Sciatic nerve (tissue), 2 donors: ENCODE measurements at regions not wholly inside any gene's neighbourhood (a gene's known extent, or its start where the extent isn't known, plus 50 kb on each side); places are given as distances from the start of the nearest gene placed in this dataset.
A peak's percentile ranks its signal among the peaks of the same experiment; 100 is the strongest.
"Not testable (repeated sequence)": the region's sequence is repeated elsewhere in the genome, so short reads cannot be mapped to it uniquely, and the experiment has no call there.

Experiments used
- ATAC-seq: fragments of 200-7000 bp; cut with Tn5 transposase; one replicate; pipeline ENCODE4 v1.9.1; 2020; ENCODE audit warnings: mild to moderate bottlenecking, moderate library complexity
- DNase-seq: peaks from one replicate; pipeline ENCODE4 v3.0.0-alpha.2; 2020; ENCODE audit warnings: low spot score
- intact Hi-C: fragments of 100-400 bp; cut with DNase I; formaldehyde crosslinking; loops from one replicate; pipeline ENCODE4 v1.14.2; 2022
- donor health status: DM: no; HTN: no; CAD: no.
- donor health status: DM: no; HTN: no; CAD: no.

DNA sequence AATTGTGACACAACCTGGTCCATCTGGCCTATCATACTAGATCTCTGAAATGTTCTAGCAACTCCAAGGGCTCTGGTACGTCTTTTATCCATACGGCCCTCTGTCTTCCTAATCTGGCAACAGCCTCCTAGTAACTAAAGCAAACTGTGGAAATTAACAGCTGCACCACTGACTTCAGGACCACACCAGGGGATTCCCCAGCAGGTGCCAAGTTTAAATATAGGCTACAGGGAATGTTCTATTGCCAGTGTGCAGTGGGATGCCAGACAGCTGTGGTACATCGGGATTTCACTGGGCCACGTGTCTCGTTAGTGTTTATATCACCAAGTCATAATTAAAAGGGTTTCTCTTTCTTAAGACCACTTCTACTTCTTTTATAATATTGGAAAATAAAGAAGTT lies 94.3 kb downstream of the RGS2 start:
- DNase-seq (no peak), ATAC-seq (no peak)
- intact Hi-C loops, result no loop called here

DNA sequence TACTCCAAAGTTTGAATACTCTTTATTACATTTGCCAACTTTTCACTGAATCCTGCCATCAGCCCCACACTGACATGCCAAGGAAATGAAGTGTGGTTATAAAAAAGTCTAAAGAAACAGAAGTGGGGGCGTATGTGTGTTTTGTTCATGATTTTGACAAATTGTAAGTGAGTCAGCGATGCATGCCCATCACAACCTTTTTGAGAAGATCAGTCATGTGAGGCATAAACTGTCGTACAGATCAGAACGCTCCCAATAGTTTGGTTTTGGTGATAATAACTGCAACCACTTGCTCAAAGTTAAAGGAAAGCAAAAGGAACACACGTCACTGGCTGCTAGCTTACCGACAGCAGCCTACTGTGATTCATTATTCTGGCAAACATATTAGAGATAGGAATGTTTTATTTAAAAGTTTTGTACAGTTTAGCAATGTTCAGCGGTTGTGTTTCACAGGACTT lies 95.6 kb downstream of the RGS2 start:
- ATAC-seq (peak; percentile 72), DNase-seq (no peak)
- intact Hi-C loops, result no loop called here

DNA sequence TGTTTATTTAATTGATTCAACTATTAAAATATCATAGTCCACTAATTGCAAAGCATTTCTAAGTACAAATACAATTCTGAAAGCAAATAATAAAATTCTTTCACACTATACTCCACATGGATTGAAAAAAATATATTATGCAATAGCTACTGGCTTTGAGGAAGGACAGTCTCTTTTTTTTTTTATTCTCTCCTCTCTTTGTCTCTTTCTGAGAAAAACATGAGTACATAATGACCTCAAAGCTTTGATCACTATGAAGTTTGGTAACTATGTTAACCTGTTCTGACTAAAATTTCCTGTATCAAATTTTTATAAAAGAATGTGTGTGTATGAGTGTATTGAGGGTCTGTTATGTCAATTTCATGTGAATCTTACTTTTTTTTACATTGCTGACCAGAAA lies 96.2 kb downstream of the RGS2 start:
- ATAC-seq, result peak; percentile 67
- intact Hi-C loops, result no loop called here
- DNase-seq, result no peak

DNA sequence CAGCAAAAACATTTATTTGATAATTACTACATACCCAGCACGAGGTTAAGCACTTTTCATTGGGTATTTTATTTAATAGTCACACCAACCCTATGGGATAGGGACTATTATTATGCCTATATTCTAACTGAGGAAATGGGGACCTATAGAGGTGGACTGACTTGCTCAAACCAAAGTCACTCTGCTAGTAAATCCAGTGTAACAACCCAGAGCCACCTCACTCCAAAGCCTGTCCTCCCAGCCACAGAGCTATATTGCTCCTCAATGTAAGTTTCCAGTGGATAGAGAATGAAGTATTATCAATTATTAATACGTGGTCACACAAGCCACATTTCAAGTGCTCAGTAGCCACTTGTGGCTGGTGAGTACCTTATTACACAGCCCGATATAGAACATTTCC lies 97.5 kb downstream of the RGS2 start:
- no peak for DNase-seq
- intact Hi-C loops, result no loop called here
- no peak for ATAC-seq

DNA sequence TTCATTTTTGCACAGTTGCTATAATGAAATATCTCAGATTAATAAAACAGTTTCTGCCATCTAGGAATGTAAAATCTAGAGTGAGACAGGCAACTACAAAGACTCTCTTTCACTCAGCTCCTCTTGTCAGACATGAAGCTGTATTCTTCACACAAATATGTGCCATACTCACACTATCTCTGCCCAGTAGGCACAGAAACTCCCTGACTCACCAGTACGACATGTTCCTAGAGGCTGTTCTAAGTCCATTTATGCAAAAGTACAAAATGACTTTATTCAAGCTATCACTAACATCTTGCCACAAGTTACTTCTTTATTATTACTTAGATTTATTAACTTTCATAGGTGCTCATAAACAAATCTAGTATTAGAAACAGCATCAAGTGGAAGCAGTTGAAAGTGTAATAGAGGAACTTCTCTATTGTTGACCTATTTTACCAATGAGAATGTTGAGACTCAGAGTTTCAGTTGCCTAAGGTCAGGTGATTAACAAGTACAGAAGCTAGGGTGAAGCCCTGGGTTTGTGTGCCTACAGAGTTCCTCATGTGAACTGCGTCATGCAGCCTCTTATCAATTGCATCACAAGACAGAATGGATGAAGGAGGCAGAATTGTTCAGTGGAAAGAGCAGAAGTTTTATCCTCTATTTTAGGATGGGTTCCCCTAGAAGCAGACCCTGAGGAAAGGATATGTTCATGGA lies 98.9 kb downstream of the RGS2 start:
- no peak for DNase-seq
- no peak for ATAC-seq
- intact Hi-C loops, result no loop called here

DNA sequence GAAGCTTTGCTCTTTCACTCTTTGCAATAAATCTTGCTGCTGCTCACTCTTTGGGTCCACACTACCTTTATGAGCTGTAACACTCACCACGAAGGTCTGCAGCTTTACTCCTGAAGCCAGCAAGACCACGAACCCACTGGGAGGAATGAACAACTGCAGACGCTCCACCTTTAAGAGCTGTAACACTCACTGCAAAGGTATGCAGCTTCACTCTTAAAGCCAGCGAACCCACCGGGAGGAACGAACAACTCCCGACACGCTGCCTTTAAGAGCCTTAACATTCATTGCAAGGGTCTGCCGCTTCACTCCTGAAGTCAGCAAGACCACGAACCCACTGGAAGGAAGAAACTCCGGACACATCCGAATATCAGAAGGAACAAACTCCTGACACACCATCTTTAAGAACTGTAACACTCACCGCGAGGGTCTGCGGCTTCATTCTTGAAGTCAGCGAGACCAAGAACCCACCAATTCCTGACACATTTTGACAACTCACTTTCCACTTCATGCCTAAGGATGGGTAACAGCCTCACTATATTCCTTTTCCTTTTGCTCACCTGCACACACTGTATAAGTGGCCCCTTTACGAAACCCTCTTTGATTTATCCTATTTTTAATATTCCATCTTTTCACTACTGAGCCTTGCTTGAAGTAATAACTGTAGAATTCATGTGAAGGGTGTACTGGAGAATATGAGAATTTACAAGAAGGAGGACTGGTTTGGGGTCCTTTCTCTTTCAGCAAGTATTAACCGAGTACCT lies 103.2 kb downstream of the RGS2 start:
- intact Hi-C loops, ATAC-seq, DNase-seq: not testable (repeated sequence)

DNA sequence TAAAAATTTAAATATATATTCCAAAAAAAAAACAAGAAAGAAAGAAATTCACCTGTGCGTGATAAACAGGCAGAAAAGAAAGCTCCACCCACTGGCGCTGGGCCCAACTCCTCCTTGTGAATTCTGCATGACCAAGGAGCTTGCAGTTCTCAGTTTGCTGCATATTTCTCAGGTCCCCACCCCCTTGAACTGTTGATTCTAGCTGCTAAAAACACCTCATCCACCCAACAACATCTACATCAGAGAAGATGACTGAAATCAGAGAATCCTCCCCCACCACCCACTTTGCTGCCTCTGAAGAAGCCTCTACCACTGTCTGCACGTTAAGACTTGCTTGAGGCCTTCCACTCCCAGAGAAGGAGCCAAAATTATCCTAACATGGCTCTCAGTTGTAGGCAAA lies 104.8 kb downstream of the RGS2 start:
- ATAC-seq, result no peak
- intact Hi-C loops, result no loop called here
- no peak for DNase-seq

DNA sequence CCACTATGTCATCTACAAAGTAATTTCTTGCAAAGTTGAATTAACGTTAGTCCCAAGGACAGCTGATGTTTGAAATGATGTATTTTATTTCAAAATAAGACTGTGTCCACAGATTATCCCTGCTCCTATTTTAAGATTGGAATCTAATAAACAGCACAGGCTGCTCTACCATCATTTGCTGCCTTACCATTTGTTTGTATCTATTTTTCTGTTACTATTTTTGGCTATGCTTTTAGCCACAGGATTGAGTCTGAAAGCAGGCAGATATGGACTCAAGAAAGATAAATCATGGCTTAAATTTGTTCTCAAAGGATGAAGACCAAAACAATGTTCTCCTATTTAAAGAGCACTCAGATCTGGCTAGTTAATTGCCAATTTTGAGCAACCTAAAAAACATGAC lies 105.3 kb downstream of the RGS2 start:
- ATAC-seq (no peak), DNase-seq (no peak)
- intact Hi-C loops, result no loop called here

DNA sequence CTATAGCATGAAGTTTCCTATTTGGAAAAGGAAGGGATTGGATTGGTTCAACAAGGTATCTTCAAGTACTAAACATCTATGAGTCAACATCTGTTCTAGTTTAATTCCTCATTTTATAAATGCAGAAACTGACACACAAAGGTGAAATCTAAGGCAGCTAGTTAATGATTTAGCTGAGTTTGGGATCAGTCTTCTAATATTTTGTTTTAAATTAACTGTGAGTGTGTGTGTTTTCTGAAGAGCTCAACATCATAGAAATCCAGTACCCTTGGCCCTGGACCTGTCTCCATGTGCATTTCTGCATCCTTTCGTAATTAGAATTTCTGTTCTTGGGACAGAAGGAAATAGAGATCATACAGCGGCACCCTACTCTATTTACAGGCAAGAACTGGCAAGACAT lies 105.9 kb downstream of the RGS2 start:
- DNase-seq, result no peak
- no peak for ATAC-seq
- intact Hi-C loops, result no loop called here

DNA sequence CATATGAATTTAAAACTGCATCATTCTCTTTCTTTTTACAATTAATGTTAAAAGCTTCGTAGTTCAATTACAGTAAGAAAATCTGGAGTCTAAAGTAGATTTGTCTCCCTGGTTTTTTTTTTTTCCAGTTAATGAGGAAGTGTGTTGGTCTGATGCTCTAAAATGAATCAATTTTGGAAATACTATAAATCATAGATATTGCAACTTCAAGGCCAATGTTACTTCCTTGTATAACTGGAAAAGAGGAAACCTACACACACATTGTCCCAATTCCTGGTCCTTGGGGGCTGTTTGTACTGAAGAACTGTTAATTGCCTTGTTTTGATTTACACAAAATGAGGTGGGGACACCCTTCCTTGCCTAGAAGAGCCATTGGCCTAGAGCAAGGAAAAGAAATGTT lies 107.2 kb downstream of the RGS2 start:
- intact Hi-C loops, result no loop called here
- no peak for DNase-seq
- no peak for ATAC-seq

DNA sequence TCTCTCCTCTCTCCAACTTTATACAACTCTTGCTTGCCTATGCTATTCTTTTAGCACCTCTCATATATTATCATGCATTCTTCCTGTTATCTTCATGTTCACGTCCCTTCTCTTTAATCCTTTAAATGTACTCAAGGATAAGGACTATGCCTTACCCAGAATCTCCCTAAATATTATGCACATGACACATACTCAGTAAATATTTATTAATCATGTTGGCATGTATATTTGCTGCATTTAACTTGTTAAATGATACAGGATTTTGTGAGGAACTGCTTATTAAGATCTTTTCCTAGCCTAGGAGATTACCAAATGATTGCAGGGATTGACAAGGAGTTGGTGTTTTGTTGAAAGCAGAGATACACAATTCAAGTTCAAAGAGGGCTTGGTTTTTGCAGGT lies 109.4 kb downstream of the RGS2 start:
- DNase-seq, result no peak
- intact Hi-C loops, result no loop called here
- no peak for ATAC-seq

DNA sequence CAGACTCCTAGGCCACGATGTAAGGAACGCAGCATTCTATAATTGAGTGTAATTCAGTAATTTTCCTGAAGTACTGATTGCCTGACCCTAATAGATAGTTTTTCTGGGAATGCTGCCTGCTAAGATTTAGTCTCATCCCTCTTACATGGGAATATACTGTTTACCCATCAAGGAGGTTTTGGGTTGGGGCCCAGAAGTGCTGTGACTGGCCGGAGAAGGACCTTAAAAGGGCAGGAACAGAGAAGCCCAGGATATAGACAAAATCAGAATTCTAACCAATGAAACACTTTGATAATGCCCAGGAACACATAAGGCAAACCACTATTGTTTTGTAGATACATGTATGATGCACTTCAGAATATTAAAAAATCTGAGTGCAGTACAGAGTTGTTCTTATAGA lies 111.6 kb downstream of the RGS2 start:
- intact Hi-C loops, result no loop called here
- DNase-seq, result no peak
- no peak for ATAC-seq

DNA sequence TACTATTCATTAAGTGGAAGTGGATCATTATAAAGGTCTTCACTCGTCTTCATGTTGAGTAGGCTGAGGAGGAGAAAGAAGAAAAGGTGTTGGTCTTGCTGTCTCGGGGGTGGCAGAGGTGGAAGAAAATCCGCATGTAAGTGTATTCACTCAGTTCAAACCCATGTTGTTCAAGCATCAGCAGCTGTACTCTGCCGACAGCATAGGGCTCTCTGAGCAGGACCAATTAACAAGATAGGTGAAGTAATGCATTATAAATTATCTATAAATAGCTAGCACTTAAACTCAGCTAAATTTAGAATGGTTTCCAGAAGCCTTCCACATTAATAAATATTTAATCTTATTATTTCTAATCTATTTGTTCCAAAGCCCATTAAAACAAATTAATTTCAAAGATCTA lies 116.8 kb downstream of the RGS2 start:
- DNase-seq (no peak), ATAC-seq (no peak)
- intact Hi-C loops, result no loop called here

DNA sequence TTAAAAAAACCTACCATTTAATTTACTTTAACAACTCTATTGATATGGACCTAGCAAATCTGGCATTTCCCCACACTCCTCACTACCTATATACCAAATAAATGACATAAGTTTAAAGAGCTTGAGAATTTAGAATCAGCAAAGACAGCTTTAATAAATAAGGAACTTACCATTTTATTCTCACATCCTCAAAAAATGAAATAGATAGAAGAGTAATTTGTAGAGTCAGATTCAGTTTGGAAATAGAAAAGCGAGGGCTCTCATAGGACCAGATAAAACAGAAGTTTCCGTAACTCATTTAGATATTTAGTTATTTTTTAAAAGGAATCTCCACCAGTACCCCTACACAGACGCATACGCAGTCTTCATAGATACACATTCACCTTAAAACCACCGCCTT lies 117.9 kb downstream of the RGS2 start:
- intact Hi-C loops, result no loop called here
- ATAC-seq (no peak), DNase-seq (no peak)

DNA sequence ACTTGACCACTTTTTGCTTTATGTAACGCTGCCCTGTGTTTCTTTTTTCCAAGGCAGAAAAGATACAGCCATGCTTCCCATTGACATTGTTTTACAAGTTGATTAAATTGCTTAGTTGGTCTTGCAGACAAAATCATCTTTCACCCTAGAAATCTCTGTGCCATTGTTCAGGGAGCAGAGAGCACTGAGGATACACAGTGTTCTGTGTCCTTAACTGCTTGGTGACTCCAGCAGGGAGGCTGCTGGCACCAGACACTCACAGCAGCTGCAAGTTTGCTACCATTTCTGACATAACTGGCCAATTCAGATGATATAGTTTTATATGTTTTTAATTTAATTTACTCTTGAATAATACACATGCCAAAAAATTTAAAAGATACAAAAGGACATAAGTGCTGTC lies 118.7 kb downstream of the RGS2 start:
- DNase-seq (no peak), ATAC-seq (no peak)
- intact Hi-C loops, result no loop called here

DNA sequence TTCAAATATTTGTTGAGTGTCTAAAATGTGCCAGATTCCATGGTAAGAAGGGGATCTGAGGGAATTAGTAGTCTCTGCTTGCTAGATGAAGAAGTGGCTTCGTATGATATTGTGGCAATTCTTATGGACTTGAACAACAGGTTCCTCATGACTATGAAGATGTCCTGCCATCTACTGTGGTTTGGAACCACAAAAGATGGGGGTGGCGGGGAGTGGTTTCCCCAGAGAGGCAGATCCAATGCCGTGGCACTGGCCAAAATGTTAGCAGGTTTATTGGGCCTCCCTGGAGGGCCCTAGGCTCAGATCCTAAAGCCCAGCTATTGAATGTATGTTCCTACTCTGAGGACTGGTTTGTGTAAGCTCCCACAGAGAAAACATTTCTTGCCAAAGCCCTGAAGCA lies 120.8 kb downstream of the RGS2 start:
- DNase-seq (no peak), ATAC-seq (no peak)
- intact Hi-C loops, result no loop called here

DNA sequence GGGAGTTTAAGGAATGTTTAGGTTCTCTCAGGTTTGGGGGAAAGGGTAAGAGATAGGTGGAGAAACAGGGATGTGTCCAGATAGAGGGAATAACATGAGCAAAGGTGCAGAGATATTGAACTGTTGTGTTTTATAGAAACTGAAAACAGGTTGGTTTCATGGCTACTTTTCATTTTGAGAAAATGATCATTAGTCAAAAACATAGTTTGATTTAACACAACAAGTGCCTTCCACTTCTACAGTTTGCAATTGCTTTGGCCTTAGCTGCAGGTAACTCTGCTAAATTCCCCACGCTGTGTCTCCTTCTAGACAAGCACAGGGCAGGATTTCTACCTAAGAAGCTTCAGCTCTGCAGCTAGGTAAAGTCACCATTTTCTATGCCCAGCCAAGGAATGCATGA lies 124.9 kb downstream of the RGS2 start:
- intact Hi-C loops, result no loop called here
- DNase-seq, result no peak
- ATAC-seq, result no peak

DNA sequence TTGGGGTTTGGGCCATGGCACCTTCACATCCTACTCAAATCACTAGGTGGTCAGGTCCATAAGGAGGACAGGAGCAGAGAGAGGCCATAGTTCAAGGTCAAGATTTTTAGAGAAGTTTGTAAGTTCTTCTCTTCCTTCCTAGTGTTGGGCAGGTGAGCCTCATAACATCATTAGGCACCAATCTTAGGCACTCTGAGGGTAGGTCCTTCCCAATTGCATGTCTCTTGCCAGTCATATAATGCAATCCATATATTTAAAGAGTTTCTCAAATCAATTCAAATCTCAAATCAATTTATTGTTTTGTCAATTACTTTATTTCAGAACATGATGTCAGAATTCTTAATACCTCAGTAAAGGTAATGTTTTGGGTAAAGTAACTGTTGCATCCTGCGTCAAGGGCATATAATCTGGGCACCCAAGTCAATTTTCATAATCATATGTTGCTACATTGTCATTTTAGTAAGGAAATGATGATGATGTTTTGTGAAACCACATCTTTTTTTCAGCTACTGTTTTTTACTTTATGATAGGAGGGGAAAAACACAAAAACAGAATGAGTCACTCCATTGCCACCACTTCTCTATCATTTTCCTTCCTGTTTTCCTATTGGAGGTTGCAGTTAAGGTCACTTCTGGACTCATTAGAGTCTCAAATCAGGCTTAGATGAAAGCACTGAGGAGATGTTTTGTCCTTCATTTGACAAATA lies 122.7 kb downstream of the UCHL5 start:
- ATAC-seq, result no peak
- DNase-seq, result no peak
- intact Hi-C loops, result no loop called here

DNA sequence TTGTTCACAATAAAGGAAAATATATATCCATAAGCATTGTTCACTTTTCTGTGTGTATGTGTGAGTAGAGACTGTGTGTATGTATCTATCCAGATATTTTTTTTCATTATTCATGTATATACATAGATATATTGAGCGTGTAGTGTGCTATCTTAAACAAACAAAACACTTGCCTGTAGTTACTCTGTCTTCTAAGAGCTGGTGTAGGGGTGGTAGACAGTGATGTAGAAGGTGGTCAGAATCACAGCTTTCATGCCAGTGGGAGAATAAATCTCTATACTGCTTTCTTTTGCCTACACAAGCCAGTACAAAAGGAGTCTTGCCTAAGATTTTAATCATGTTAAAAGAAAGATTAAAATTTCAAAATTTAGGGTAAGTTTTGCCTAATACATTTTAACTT lies 122.0 kb downstream of the UCHL5 start:
- intact Hi-C loops, result no loop called here
- DNase-seq, result no peak
- no peak for ATAC-seq

DNA sequence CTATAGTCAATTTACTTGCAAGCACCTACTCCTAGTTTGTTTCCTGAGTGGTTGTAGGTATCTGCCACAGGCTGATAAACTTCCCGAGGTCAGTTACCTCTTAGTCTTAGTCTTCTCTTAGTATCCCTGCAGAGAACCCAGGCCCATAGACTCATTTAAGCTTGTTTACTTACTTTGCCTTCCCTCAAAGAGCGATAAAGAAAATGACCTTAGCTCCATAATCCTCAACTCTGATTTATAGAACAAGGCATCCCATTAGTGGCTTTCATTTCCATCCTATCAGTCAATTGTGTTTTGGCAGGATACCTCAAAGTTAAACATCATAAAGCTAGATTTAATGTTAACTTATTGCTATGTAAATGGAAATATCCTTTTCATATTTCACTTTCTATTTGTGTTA lies 119.7 kb downstream of the UCHL5 start:
- DNase-seq, result no peak
- no peak for ATAC-seq
- intact Hi-C loops, result no loop called here
